ENCODE measurements at regions not wholly inside any gene's neighbourhood (a gene's known extent, or its start where the extent isn't known, plus 50 kb on each side); places are given as distances from the start of the nearest gene placed in this dataset.

DNA sequence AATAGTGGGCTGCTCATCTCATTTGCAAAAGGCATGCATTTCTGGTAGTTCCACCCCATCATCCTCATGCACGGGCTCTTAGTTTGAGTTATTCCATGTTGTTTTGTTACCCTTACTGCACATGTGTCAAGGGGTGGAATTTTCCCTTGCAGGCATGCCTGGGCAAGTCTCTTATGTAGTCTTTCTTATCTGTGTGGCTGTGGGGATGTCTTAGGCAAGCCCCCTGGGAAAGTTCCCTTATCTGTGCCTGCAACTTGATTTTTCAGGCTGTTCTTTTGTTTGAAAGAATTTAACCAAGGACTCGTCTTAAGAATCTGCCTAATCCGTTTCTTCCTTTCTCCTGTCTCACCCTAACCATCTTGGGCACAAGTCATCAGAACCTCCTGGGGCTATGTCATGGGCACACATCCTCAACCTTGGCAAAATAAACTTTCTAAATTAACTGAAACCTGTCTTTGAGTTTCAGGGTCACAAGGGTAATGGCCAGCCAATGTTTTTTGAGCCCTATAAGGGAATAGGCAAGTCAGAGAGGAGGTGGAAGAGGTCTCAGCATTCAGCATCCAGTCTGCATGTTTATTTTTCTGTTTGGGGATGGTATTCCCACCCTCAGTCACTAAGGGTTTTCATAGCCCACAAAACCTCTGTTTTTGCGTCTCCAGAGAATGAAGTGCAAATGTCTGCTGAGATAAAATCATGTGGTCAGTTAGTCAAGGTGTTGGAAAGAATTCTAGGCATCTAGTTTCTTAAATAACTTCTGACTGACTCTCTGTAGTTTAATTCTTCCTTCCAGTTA lies 579.7 kb downstream of the PLA2G4A start:
- no peak overlapping the region for H3K27ac ChIP-seq
- DNase-seq (ENCODE audit: low read depth, low spot score), result no peak

GRCh38 chr1:187409341-187409740 lies 580.6 kb downstream of the PLA2G4A start:
- no peak overlapping the region for H3K27ac ChIP-seq
- no peak for DNase-seq (ENCODE audit: low read depth, low spot score)

DNA sequence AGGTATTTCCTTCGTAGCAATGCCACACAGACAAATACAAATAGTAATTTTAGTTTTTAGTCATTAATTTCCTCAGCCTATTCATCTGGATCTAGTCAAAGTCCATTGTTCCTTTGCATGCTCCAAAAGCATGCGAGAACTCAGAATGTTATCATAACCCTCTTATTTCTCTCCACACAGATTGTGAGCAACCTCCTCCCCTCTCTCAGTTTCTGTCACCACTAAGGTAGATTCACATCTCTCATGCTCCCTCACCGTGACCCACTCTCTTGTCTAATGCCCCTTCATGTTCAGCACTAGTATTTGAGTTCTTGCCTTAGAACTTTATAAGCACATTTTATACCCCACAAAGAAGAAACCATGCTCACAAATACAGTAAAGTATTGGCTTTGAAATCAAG lies 582.4 kb downstream of the PLA2G4A start:
- DNase-seq (ENCODE audit: low read depth, low spot score), result no peak
- no peak overlapping the region for H3K27ac ChIP-seq

GRCh38 chr1:187413405-187414169 lies 584.8 kb downstream of the PLA2G4A start:
- no peak overlapping the region for H3K27ac ChIP-seq
- DNase-seq (ENCODE audit: low read depth, low spot score), result no peak

DNA sequence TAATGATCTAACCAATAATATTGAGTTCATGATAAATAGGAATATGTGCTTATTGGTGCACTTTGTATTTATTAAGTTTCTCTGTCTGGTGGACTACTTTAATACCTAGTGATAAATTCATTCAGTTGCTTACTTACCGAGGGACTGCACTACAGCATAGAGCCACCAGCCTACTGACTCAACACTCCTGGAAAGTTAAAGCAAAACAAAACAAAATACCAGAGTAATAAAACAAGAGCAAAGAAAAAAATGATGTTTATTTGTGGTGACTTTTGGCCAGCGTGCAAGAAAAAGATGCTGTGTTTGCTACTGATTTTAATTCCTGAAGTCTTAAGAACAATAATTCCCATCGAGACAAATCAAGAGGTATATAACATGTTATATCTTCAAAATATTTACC lies 586.3 kb downstream of the PLA2G4A start:
- H3K27ac ChIP-seq, result no peak overlapping the region
- no peak for DNase-seq (ENCODE audit: low read depth, low spot score)

DNA sequence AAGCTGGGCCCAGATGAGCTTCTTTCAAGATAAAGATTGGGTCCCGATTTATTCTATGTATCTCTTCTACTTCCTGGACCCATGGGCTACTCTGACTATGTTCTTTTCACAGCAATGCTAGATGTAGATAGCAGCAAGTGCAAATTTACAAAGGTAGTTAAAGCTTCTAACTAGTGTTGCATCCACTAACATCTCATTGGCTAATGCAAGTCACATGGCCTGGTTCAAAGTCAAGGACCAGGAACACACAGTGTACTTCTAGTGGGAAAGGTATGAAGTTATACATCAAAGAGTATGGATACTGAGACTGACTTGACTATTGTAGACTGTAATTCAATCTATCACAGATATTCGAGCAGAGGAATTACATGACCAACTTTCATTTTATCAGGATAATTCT lies 588.8 kb downstream of the PLA2G4A start:
- no peak overlapping the region for H3K27ac ChIP-seq
- no peak for DNase-seq (ENCODE audit: low read depth, low spot score)

- no peak for DNase-seq (ENCODE audit: low read depth, low spot score)
- H3K27ac ChIP-seq, result no peak overlapping the region
These were observed 604.8 kb downstream of the PLA2G4A start for GRCh38 chr1:187433598-187433997.

DNA sequence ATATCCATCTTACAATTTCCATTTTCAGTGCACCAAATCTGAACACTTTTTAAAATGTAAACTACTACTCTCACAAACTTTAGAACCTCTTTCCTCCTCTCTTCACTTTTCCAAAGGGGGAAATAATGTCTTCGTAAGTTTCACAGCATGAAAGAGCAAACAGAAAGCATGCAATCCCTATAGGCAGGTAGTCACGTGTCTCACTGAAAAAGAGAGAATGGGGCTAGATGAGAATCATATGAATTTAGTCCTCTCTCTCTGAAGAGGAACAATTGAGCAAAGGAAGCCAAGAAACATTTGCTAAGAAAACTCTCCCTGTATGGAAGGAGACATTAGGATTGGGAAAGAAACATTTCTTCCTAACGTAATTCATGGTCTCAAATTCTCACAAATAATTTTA lies 613.9 kb downstream of the PLA2G4A start:
- H3K27ac ChIP-seq, result no peak overlapping the region
- DNase-seq (ENCODE audit: low read depth, low spot score), result no peak

- no peak for DNase-seq (ENCODE audit: low read depth, low spot score)
- H3K27ac ChIP-seq, result no peak overlapping the region
These were observed 615.2 kb downstream of the PLA2G4A start for GRCh38 chr1:187443939-187444338.

DNA sequence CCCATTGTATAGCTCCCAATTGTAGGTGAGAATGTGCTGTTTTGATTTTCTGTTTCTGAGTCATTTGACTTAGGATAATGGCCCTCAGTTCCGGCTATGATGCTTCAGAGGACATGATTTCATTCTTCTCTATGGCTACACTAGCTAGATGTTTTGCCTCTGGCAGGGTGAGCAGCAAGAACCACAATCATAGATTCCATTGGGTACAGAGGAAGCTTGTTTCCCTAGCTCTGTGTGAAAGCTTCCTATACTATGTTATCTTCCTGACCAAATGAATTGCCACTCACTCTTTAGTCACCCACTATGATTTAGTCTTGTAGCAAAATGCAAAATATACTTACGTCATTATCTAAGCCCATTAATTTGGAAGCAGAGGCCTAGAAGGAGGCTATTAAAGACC lies 616.3 kb downstream of the PLA2G4A start:
- H3K27ac ChIP-seq, result no peak overlapping the region
- DNase-seq (ENCODE audit: low read depth, low spot score), result no peak

DNA sequence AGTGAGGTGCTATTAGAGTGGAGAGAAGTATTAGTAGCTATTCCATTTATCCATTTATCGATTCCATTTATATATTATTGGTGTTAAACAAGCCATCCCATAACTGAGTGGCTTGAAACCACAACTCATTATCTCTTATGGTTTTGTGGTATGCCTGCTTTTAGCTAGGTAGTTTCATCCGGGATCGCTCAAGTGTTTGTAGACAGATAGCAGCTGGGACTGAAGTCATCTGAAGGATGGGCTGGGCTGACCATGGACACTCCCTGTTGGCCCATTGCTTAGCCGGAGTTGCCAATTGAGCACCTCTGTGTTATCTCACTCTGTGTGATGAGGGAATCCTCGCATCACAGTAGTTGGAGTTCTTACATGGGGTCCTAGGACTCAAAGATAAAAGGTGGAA lies 622.5 kb downstream of the PLA2G4A start:
- DNase-seq (ENCODE audit: low read depth, low spot score), result no peak

GRCh38 chr1:187454010-187454409 lies 625.3 kb downstream of the PLA2G4A start:
- no peak for DNase-seq (ENCODE audit: low read depth, low spot score)
- no peak overlapping the region for H3K27ac ChIP-seq

More for the DNA sequence above, 622.5 kb downstream of the PLA2G4A start:
- H3K27ac ChIP-seq, result no peak overlapping the region

GRCh38 chr1:187456446-187456845 lies 627.7 kb downstream of the PLA2G4A start:
- no peak overlapping the region for H3K27ac ChIP-seq
- no peak for DNase-seq (ENCODE audit: low read depth, low spot score)

DNA sequence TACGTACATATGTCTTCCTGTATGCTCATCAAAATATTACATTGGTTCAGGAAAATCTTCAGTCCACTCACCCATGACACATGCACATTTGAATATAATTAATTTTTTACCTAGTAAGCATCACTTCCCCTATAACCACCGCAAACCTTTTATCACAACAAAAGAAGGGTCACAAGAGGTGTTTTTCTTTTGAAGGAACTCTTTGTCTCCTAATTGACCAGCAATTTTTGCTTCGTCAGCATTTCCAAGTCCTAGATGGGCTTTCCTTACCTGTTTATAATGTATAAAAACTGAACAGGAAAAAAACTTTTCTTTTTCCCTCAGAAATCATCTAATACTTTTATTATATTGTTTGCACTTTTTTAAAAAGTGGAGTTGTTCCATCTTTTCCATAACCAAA lies 631.3 kb downstream of the PLA2G4A start:
- H3K27ac ChIP-seq, result no peak overlapping the region
- DNase-seq (ENCODE audit: low read depth, low spot score), result no peak

GRCh38 chr1:187464320-187464719 lies 635.6 kb downstream of the PLA2G4A start:
- no peak overlapping the region for H3K27ac ChIP-seq
- DNase-seq (ENCODE audit: low read depth, low spot score), result no peak

DNA sequence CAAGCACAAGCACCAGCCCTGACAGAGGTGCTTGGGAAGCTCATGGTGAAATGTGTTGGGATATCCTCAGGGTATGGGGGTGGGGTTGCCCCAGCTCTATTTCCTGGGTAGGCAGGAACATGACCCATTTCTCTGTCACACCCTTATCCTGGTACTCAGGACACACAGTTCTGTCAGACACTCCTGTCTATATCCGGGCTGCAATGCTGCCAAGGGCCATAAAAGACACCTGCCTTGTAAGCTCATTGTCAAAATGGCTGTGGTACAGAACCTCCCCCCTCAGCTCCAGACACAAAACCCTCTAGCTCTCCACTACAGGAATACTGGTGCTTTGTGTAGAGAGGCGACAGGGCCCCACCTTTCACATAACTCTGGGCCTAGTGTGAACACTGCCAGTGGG lies 636.7 kb downstream of the PLA2G4A start:
- no peak for DNase-seq (ENCODE audit: low read depth, low spot score)
- H3K27ac ChIP-seq, result peak overlapping the region; percentile 6

GRCh38 chr1:187469836-187470235 lies 641.1 kb downstream of the PLA2G4A start:
- DNase-seq (ENCODE audit: low read depth, low spot score), result no peak
- H3K27ac ChIP-seq, result no peak overlapping the region

GRCh38 chr1:187471555-187471954 lies 642.8 kb downstream of the PLA2G4A start:
- no peak overlapping the region for H3K27ac ChIP-seq
- DNase-seq (ENCODE audit: low read depth, low spot score), result no peak

- peak; percentile 20 for DNase-seq (ENCODE audit: low read depth, low spot score)
These were observed 645.6 kb downstream of the PLA2G4A start for GRCh38 chr1:187474336-187474735.

GRCh38 chr1:187476671-187477070 lies 647.9 kb downstream of the PLA2G4A start:
- H3K27ac ChIP-seq, result no peak overlapping the region
- no peak for DNase-seq (ENCODE audit: low read depth, low spot score)

More at GRCh38 chr1:187474336-187474735, 645.6 kb downstream of the PLA2G4A start:
- no peak overlapping the region for H3K27ac ChIP-seq

GRCh38 chr1:187477103-187477502 lies 648.4 kb downstream of the PLA2G4A start:
- no peak for DNase-seq (ENCODE audit: low read depth, low spot score)

GRCh38 chr1:187477535-187477934 lies 648.8 kb downstream of the PLA2G4A start:
- H3K27ac ChIP-seq, result no peak overlapping the region
- DNase-seq (ENCODE audit: low read depth, low spot score), result no peak

More at GRCh38 chr1:187477103-187477502, 648.4 kb downstream of the PLA2G4A start:
- H3K27ac ChIP-seq, result no peak overlapping the region
